CD14-positive monocyte (primary cell): ENCODE measurements at regions not wholly inside any gene's neighbourhood (a gene's known extent, or its start where the extent isn't known, plus 50 kb on each side); places are given as distances from the start of the nearest gene placed in this dataset.
"Not testable (repeated sequence)": the region's sequence is repeated elsewhere in the genome, so short reads cannot be mapped to it uniquely, and the experiment has no call there.

Experiments
- DNase-seq, 3 donors: peaks; one replicate each; pipeline ENCODE4 v3.0.0-alpha.2; 2011 to 2022
- H2AFZ ChIP-seq: 2 replicates; pipeline ENCODE4 v1.6.0; 2012; ENCODE audit warnings: mild to moderate bottlenecking, low read depth, low read length, inconsistent platforms; ENCODE audit not compliant: insufficient read depth, poor library complexity, severe bottlenecking
- H3K27ac ChIP-seq, 2 donors: 1 replicate in 1 of 2; 2 replicates in 1 of 2; pipeline ENCODE4 v1.5.1; 2012 to 2013; ENCODE audit warnings: low read length in 2 of 2, control low read depth in 1 of 2, inconsistent platforms in 1 of 2, low read depth in 1 of 2, mild to moderate bottlenecking in 1 of 2
- H3K27me3 ChIP-seq, 2 donors: one replicate each; pipeline versions ENCODE4 v1.6.0 to v1.6.1; 2011 to 2013; ENCODE audit warnings: low read length in 2 of 2; ENCODE audit not compliant: control insufficient read depth in 2 of 2, insufficient read depth in 2 of 2
- H3K36me3 ChIP-seq, 2 donors: replicated peaks in 1 of 2; 1 replicate in 1 of 2; 2 replicates in 1 of 2; pipeline versions ENCODE4 v1.5.1 to v1.6.1; 2012 to 2013; ENCODE audit warnings: low read length in 2 of 2, control low read depth in 1 of 2, inconsistent platforms in 1 of 2, mild to moderate bottlenecking in 1 of 2; ENCODE audit not compliant: insufficient read depth in 2 of 2, control insufficient read depth in 1 of 2
- H3K4me1 ChIP-seq, 2 donors: 1 replicate in 1 of 2; 2 replicates in 1 of 2; pipeline versions ENCODE4 v1.5.1 to v1.6.1; 2012 to 2013; ENCODE audit warnings: low read length in 2 of 2, control low read depth in 1 of 2, inconsistent platforms in 1 of 2, mild to moderate bottlenecking in 1 of 2, moderate library complexity in 1 of 2; ENCODE audit not compliant: insufficient read depth in 2 of 2, control insufficient read depth in 1 of 2
- H3K4me2 ChIP-seq: replicated peaks from 2 replicates; pipeline ENCODE3; 2012; ENCODE audit warnings: low read length, moderate library complexity, mild to moderate bottlenecking; ENCODE audit not compliant: poor library complexity, severe bottlenecking; ENCODE audit errors: extremely low read depth
- H3K4me3 ChIP-seq, 3 experiments: fragments of 200-600 bp in 1 of 3; sonication (generic) in 1 of 3; replicated peaks in 1 of 3; 1 replicate in 2 of 3; 2 replicates in 1 of 3; pipeline ENCODE4 v1.5.1; 2011 to 2013; ENCODE audit warnings: low read length in 3 of 3, mild to moderate bottlenecking in 3 of 3, control low read depth in 2 of 3, low read depth in 2 of 3, inconsistent platforms in 1 of 3, moderate library complexity in 1 of 3
- H3K79me2 ChIP-seq: 2 replicates; pipeline ENCODE4 v1.6.0; 2012; ENCODE audit warnings: mild to moderate bottlenecking, control low read depth, inconsistent platforms, low read length, moderate library complexity; ENCODE audit not compliant: insufficient read depth
- H3K9ac ChIP-seq: 2 replicates; pipeline ENCODE4 v1.6.0; 2017; ENCODE audit warnings: low read length, mild to moderate bottlenecking; ENCODE audit not compliant: insufficient read depth, poor library complexity, severe bottlenecking
- H3K9me3 ChIP-seq, 2 donors: replicated peaks in 1 of 2; 1 replicate in 1 of 2; 2 replicates in 1 of 2; pipeline versions ENCODE4 v1.5.1 to v1.6.1; 2012 to 2013; ENCODE audit warnings: low read length in 2 of 2, control low read depth in 1 of 2; ENCODE audit not compliant: control insufficient read depth in 1 of 2, insufficient read depth in 1 of 2
- H4K20me1 ChIP-seq: 2 replicates; pipeline ENCODE4 v1.6.0; 2012; ENCODE audit warnings: mild to moderate bottlenecking, low read length, control low read depth, moderate library complexity; ENCODE audit not compliant: insufficient read depth
- H3K27ac Mint-ChIP-seq, 7 donors: one replicate each; pipeline ENCODE4 v1.8.0; 2020; ENCODE audit warnings: mild to moderate bottlenecking in 7 of 7, mixed read lengths in 7 of 7, moderate library complexity in 6 of 7, inconsistent platforms in 2 of 7
- H3K27me3 Mint-ChIP-seq, 3 donors: one replicate each; pipeline ENCODE4 v1.8.0; 2021 to 2022; ENCODE audit warnings: low read depth in 3 of 3, mild to moderate bottlenecking in 3 of 3, mixed read lengths in 3 of 3, moderate library complexity in 3 of 3, inconsistent platforms in 1 of 3
- H3K36me3 Mint-ChIP-seq, 2 donors: one replicate each; pipeline ENCODE4 v1.8.0; 2020; ENCODE audit warnings: mixed read lengths in 2 of 2, inconsistent platforms in 1 of 2, mild to moderate bottlenecking in 1 of 2
- H3K4me1 Mint-ChIP-seq: one replicate; pipeline ENCODE4 v1.8.0; 2020; ENCODE audit warnings: mild to moderate bottlenecking, mixed read lengths
- H3K4me3 Mint-ChIP-seq, 2 donors: one replicate each; pipeline ENCODE4 v1.8.0; 2020; ENCODE audit warnings: mild to moderate bottlenecking in 2 of 2, mixed read lengths in 2 of 2, moderate library complexity in 1 of 2
- H3K9me3 Mint-ChIP-seq, 7 donors: one replicate each; pipeline ENCODE4 v1.8.0; 2020 to 2022; ENCODE audit warnings: mixed read lengths in 7 of 7, mild to moderate bottlenecking in 6 of 7, moderate library complexity in 6 of 7, inconsistent platforms in 2 of 7
- WGBS: methylation state at CpG from one replicate; pipeline ENCODE4 v1.1.5; 2013; ENCODE audit warnings: missing lambda C conversion rate; ENCODE audit not compliant: insufficient coverage; 5-methylcytosine and 5-hydroxymethylcytosine counted together
- intact Hi-C, 2 donors: fragments of 100-400 bp; cut with micrococcal nuclease; formaldehyde crosslinking; loops; one replicate each; pipeline versions ENCODE4 v1.15.0 to v1.15.1; 2023
- TF ChIP-seq, protein P1 (sequence below): fragments of 200-600 bp; IDR thresholded peaks from one replicate; pipeline ENCODE4 v1.8.0; 2022; ENCODE audit warnings: antibody characterized with exemption, mild to moderate bottlenecking

GRCh38 chr6:67431076-67431475 is 1204.0 kb upstream of the ADGRB3 start:
- Mint-ChIP-seq H3K4me1 (no peaks in the 10 kb centered on the region), H3K36me3 (no peaks in the 10 kb centered on the region), H3K27me3 (no peaks in the 10 kb centered on the region), H3K4me3 (no peak overlapping the region), H3K9me3 (peaks cover 0 to 7% (median 3%) of the 10 kb centered on the region in 7 donors), H3K27ac (no peak overlapping the region)
- Histone ChIP-seq H4K20me1 (no peaks in the 10 kb centered on the region), H3K27ac (no peak overlapping the region), H3K27me3 (no peaks in the 10 kb centered on the region), H3K4me2 (no peak overlapping the region), H3K9me3 (peaks cover 0 to 13% of the 10 kb centered on the region in 2 donors), H3K36me3 (no peaks in the 10 kb centered on the region), H3K9ac (no peak overlapping the region), H3K4me1 (no peaks in the 10 kb centered on the region), H3K79me2 (no peaks in the 10 kb centered on the region), H2AFZ (no peak overlapping the region), H3K4me3 (no peak overlapping the region)
- no peak for DNase-seq
- WGBS = no CpG with 5 or more reads among the region's 6 CpGs
- intact Hi-C loops = no loop called here
- TF ChIP-seq, protein P1, sequence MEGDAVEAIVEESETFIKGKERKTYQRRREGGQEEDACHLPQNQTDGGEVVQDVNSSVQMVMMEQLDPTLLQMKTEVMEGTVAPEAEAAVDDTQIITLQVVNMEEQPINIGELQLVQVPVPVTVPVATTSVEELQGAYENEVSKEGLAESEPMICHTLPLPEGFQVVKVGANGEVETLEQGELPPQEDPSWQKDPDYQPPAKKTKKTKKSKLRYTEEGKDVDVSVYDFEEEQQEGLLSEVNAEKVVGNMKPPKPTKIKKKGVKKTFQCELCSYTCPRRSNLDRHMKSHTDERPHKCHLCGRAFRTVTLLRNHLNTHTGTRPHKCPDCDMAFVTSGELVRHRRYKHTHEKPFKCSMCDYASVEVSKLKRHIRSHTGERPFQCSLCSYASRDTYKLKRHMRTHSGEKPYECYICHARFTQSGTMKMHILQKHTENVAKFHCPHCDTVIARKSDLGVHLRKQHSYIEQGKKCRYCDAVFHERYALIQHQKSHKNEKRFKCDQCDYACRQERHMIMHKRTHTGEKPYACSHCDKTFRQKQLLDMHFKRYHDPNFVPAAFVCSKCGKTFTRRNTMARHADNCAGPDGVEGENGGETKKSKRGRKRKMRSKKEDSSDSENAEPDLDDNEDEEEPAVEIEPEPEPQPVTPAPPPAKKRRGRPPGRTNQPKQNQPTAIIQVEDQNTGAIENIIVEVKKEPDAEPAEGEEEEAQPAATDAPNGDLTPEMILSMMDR = no peak

GRCh38 chr6:67426686-67427085 is 1208.4 kb upstream of the ADGRB3 start:
- H3K4me1 Mint-ChIP-seq, DNase-seq, H3K27me3 Mint-ChIP-seq, H3K9ac ChIP-seq, H3K4me3 Mint-ChIP-seq, H3K27me3 ChIP-seq, H4K20me1 ChIP-seq, H3K27ac ChIP-seq, H2AFZ ChIP-seq, H3K4me1 ChIP-seq, H3K36me3 Mint-ChIP-seq, H3K36me3 ChIP-seq, H3K79me2 ChIP-seq, H3K27ac Mint-ChIP-seq, intact Hi-C loops, H3K4me2 ChIP-seq, H3K4me3 ChIP-seq: not testable (repeated sequence)
- H3K9me3 Mint-ChIP-seq = peaks cover 2 to 15% (median 8%) of the 10 kb centered on the region in 7 donors
- WGBS = no CpG with 5 or more reads among the region's 4 CpGs
- peaks cover 0 to 13% of the 10 kb centered on the region in 2 donors for H3K9me3 ChIP-seq
